ENCODE measurements at regions not wholly inside any gene's neighbourhood (a gene's known extent, or its start where the extent isn't known, plus 50 kb on each side); places are given as distances from the start of the nearest gene placed in this dataset.

DNA sequence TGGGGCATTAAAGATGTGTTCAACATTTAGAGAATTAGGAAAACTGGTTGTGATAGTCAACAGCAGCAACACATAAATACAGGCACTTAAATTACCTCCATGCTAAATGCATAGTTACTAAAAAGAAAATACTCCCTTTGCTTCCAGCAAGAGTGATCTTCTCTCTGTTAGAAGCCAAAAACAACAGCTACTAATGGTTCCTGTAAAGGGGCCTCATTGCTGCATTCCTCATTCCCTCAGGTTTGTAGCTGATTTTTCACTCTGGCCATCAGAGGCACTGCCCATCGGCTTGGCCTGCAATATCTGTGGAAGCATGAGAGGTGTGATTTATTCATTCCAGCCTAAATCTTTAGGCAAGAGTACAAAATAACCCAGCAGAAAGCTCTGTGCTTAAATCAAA lies 466.0 kb upstream of the ADAMTS16 start:
- no peak for DNase-seq

DNA sequence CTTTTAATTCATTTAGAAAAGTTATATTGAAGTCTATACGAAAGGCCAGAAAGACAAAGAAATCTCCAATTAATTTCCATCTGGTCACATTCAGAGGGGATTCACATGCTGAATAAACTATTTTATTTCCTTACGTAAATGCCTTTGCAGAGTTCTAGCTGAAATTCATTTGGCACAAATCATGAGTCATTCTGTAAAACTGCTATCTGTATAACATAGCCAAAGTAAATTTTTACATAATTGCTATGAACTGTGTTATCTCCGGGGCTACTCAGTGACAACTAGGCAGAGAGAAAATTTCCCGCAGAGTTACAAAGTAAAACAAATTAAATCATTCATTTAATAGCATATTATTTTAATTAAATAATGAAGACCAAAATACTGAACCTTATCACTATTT lies 463.2 kb upstream of the ADAMTS16 start:
- DNase-seq = no peak

DNA sequence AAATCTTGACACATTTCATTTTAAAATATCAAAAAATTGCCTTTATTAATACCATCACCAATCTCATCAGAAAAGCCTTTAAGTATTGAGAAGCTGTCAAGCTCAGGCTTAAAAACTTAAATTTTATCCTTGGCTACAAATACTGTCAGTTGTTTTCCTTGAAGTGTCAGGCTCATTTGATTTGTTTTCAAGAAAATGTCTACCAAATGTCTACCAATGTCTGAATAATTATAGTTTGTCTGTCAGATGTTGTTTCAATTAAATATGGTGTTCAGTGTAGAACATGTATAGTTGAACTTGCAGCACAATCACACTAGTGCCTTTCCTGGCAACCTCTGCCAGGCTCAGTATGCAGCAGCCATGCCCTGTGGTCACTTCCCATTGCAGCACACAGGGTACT lies 455.2 kb upstream of the ADAMTS16 start:
- DNase-seq = no peak

DNA sequence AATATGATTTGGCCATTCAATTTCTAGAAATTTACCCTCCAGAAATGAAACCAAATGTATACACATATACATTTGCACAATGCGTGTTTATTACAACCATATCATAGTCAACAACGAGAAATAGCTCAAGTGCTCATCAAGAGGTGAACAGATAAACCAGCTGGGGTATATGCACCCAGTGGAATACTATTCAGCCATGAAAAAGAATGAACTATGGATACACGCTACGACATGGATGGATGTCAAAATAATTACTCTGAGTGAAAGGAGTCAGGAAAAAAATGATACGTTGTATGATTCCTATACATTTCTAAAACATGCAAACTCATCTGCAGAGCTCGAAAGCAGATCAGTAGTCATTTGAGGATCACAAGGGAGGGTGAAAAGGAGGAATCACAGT lies 441.5 kb upstream of the ADAMTS16 start:
- DNase-seq = no peak

DNA sequence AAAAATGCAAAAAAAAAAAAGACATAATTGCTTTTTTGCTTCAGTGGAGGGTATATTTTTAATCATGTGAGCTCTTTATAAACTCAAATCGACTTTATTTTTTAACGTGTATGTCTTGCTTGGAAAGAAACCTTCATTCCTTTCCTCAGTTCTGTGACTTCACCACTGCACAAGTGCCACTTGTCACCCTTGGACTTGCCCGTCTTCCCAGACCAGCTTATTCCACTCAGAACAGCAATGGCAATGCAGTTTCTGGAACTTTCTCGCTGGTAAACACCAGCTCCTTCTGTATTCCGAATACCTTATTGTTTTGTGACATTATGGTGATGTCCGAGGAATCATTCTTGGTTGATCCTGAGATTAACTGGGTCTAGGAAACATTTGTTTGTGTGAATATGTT lies 440.5 kb upstream of the ADAMTS16 start:
- DNase-seq = peak; percentile 39

DNA sequence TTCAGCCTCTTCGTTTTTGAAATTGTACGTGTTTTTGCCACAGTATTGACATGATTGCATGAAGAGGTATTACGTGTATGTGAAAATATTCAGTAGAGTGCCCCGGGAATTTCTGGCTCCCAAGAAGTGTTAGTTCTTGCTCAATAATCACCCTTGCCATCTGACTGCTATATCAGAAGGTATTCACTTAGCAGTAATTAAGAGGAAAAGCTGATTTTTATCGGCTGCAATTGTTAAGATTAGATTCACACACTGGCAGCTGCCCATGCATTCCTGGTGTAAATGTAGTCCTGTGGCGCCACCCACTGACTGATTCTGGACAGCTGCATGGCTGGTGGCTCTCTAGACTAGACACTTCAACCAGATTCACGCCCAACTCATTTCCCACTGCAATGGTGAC lies 440.1 kb upstream of the ADAMTS16 start:
- DNase-seq = peak; percentile 88

DNA sequence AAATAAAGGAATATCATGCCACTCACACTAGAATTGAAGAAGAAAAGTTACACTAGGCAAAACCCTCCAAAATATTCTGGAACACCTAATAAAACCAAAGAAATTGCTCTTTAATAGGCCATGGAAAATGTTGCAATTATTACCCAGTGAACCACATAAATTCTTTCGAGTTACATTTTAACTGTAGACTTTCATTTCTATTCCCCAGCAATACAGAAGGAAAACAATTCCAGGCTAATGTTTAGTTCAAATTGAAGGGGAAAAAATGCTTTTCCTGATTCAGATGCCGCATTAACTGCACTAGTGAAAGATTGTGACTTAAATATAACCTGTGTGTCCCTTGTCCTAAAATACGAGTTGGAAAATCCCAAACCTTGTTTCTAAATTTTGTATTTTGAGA lies 439.3 kb upstream of the ADAMTS16 start:
- no peak for DNase-seq

DNA sequence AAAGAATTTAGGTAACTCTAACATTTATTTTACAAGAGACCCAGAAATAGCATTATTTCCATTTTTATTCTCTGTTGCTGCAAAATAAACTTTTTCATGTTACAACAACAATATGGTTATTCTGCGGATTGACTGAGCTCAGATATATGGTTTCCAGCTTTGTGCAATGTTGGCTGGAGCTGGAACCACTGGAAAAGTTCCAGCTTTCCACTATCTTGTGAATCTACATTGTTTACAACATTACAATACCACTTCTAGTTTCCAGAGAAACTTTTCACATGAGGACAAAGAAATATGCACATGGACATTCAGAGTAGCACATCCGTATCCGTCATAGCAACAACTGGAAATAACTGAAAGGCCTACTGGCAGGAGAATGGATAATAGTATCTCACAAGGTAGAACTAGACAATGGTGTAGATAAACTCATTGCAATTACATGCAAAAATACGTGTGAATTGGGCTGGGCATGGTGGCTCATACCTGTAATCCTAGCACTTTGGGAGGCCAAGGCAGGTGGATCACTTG lies 436.1 kb upstream of the ADAMTS16 start:
- DNase-seq = no peak

DNA sequence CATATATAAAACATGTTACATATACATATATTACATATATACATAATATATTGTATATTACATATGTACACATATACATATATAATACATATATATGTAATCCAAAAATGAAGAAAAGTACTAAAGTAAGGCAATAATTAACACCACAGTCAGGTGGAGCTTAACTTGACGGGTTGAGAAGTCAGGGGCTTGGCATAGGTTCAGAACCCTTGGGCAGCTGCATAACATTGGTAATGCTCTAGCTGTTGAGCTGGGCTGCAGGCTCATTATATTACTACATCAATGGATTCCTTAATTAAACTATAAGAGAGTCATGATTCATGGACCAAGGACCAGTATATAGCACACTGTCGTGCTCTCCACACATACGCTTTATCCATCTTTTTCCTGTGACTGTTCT lies 435.2 kb upstream of the ADAMTS16 start:
- DNase-seq = no peak

DNA sequence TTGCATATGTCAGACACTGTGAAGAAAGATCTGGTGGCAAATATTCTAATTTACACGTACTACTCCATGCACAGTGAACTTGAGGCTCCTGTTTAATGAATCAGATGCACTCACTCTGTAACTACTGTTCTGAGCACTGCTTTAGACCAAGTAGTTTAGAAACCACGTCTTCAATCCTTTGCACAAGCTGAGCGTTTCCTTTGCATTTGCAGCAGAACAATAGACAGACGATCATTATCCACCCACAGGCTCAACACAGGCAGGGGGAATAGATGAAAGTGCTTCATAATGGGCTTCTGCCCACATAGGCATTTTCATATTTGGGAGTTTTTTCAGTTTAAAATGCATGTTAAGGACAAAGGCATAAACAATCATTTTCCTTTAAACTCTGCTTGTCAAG lies 423.3 kb upstream of the ADAMTS16 start:
- no peak for DNase-seq

DNA sequence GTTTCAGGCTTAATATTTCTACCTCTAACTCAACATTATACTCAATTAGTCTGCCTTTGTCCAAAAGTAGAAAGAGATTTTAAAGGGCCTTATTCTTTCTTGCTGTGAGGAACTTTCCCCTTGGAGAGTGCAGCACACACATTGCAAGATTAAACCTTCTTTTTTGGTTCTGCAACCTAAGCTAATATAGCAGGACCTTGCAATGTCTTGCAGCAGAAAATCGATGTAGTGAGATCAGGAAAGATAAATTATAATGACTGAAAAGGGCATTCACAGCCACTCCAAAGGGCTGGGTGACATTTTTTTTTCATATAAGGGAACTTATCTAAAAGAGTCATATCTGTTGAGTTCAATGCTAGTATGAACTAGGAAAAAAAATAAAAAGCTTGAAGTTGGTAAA lies 422.7 kb upstream of the ADAMTS16 start:
- no peak for DNase-seq

DNA sequence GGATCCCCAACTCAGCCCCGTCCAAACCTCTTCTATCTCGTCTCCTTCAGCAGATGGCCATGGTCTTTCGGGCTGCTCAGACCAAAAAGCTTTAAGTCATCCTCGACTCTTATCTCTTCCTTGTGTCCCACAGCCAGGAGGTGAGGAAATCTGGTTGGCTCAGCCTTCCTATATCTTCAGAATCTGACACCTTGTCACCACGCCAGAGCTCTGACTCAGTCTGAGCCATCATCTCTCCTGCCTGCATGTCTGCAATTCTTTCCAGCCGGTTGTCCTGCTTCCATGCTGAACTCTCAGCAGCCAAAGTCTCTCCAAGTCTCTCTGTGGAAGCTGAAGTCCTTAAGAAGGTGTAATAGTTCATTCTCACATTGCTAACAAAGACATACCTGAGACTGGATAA lies 419.3 kb upstream of the ADAMTS16 start:
- DNase-seq = peak; percentile 5

DNA sequence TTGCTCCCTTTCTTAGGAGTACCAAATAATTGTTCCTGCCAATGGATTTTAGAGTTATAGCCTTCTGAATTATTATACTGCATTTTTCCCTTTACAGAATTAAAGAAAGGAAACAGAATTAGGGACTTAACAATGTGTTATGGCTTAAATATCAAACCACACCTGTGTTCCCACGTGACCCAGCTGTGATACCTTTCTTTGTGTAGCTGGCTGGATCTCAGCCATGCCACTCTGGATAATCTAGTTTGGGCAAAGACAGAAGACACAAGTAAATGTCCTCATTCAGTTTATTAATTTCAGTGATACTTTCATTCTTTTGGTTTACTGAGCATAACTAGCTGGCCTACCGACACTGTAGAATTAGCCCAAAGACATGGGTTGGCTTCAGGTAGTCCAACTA lies 417.2 kb upstream of the ADAMTS16 start:
- DNase-seq = no peak

DNA sequence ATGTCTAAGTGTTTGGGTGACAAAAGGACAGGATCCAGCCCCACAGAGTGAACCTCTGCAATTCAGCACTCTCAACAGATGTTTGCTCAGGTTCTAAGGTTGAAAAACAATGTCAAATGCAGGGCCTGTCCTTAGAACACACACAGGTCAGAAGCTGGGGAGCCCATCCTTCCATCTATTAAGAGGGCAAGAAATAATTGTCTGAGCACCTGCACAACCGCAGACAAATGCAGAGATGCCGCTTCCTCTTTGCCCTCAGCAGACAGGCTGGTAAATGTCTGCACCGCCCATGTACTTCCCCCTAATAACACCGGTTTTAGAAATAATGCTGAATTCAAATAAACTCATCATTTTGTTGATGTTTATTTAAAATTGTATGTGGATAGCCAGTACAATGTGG lies 414.5 kb upstream of the ADAMTS16 start:
- no peak for DNase-seq

DNA sequence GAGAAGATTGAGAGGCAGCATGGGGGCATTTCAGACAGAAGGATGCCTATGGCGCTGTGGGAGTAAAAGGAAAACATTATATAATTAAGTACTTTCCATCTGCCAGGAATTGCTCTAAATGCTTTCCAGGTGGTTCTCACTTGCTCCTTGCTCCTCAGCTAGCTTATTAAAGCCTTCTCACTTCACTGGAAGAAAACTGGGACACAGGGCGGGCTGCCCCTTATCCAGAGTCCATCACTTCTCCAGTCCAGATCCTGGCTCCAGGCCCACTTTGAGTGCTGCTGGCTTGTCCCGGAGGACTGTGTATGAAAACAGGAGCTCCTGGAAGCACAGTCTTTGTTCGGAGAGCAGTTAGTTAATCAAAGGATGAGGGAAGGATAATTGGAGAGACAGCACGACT lies 409.9 kb upstream of the ADAMTS16 start:
- no peak for DNase-seq

DNA sequence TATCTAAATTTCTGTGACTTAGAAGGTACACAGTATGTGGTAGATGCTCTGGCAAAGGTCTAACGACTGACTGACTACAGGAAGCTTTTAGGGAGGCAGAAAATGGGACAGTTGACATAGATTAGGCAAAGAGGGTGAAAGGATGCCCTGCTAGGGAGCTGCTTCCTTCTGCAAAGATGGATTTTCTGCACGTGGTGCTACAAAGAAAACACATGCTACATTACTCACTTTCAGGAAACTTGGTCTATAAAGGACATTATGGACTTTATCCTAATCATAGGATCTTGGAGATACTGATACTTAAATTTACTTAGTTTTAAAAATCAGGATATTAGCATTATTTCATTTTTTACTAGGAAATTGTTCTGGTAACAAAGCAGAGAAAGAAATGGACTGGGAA lies 405.8 kb upstream of the ADAMTS16 start:
- no peak for DNase-seq

DNA sequence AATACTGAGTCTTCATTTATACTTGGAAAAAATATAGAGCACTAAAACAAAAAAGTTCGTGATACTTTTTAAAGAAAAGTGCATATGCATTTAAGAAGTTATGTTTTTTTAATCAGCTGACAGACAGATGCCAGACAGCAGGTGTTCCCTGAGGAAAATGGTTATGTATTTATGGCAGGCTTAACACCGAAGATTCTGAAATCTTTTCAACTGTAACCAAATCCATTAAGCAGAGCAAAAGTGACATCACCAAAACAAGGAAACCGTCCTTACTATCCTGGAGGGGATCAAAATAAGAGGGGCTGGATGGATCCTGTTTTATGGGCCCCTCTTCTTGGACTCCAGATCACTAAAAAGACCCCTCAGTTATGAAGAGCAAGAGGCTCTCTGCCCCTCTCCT lies 404.9 kb upstream of the ADAMTS16 start:
- no peak for DNase-seq

DNA sequence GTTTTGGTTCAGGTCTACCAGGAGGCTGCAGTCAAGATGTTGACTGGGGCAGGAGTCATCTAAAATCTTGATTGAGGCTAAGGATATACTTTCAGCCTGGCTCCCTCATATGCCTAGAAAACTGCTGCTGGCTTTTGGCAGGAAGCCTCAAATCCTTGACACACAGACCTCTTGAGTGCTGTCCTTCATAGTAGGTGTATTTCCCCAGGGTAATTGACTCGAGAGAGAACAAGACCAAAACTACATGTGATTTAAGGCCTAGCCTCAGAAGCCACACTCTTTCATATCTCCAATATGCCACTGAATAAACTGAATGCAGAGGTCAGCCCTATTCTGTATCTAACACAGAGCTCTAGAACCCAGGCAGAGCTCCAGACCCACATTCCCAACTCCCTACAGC lies 402.3 kb upstream of the ADAMTS16 start:
- DNase-seq = no peak

DNA sequence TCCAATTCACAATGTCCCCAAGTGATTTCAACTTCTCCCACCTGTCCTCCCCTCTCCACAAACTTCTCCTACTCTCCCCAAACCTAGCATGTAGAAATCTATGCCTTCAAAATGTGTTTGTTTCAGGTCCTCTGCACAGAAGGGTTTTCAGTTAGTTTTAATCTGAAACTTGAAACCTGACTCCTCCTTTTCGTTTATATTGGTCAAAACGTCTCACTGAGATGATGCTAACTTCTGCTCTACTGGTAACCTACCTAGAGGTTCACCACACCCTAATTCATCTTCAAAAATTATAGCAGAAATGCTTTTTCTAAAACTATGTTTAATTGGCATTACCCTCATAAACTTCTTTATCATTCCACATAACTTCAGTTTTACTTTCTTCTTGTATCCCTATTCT lies 401.8 kb upstream of the ADAMTS16 start:
- DNase-seq = no peak

DNA sequence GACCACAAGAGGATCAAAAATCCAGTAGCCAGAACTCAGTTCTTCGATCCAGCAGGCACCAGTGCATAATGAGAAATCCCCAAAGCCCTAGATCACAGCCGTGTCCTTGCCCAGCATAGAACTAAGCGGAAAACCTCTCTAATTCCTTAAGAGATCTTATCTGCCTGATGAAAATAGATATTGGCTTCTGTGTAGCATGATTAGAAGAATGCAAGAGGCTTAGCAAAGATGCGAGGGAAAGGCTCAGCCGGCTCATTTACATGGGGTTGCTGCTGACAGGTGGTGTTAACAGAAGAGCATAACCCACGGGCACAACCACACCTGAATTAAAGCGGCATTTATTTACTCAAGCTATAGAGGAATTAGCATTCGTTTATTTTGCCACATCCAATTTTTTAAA lies 400.0 kb upstream of the ADAMTS16 start:
- DNase-seq = no peak

DNA sequence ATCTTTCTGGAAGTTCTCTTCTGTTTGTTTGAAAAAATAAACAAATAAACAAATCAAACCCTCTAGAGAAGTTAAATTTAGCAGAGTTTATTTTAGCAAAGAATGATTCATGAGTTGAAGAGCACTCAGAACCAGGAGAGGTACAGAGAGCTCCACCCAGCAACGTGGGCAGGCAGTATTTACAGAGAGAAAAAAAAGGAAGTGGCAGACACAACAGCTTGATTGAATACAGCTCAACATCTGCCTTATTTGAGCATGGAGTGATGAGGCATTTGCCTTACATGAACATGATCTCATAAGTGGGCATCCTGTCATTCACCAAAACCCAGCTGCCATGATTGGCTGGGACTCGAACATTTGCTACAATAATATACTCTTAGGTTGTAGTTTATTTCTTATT lies 381.6 kb upstream of the ADAMTS16 start:
- peak; percentile 72 for DNase-seq

DNA sequence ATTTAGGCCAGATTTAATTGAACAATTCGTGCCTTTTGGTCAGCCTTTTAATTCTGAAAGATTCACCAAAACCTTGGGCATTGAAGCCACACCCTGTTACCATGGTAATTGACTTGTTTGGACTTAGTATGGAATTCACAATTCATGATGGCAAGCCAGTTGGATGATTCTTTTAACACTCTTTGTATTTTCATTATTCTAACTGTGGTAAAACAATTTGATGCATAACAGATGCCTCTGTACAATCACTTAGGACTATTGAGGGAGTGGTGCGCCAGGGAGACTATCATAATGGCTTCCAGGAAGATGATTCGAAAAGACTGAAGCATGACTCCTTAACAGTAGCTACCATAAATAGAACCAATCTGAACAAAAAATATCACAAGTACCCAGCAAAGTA lies 381.1 kb upstream of the ADAMTS16 start:
- peak; percentile 33 for DNase-seq

DNA sequence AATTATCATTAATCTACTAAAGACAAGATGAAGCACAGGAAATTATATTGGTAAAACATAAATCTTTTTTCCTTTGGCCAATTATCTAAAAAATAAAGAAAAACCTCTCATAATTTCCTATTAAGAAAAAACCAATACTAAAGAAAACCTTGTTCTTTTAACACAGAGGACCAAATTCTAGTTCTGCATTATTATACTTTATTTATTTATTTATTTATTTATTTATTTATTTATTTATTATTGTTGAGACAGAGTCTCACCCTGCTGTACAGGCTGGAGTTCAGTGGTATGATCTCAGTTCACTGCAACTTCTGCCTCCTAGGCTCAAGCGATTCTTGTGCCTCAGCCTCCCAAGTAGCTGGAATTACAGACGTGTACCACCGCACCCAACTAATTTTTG lies 377.8 kb upstream of the ADAMTS16 start:
- DNase-seq = no peak

DNA sequence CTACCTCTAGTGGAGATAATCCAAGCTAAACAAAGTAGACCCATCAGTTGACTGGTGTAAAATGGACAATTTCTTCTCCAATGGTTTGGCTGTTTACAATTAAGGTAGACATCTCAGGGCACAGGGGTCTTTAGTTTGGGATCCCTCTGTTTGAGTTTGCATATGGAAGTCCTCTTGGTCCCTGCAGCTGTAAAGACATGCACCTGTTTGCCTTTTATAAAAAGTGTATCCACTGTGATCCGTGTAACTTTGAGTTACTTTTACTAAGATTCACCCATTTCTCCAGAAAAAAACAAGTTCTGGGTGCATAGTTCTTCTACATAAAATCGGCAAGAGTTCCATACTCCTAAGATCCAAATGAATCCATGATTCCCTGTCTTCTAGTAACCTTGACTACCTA lies 374.7 kb upstream of the ADAMTS16 start:
- DNase-seq = no peak

DNA sequence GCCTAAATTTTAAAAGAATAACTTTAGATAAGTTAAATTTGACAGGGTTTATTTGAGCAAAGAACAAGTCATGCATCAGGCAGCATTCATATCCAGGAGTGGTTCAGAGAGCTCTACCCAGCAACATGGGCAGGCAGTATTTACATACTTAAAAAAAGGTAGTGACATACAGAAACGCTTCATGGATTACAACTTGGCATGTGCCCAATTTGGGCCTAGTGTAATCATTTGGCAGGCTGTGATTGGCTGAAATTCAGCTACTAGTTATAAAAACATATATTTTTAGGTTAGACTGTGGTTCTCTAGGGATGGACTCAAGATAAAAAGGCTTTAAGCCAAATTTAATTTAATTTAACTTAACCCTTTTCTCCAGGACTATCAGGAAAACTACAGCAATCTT lies 374.0 kb upstream of the ADAMTS16 start:
- no peak for DNase-seq

DNA sequence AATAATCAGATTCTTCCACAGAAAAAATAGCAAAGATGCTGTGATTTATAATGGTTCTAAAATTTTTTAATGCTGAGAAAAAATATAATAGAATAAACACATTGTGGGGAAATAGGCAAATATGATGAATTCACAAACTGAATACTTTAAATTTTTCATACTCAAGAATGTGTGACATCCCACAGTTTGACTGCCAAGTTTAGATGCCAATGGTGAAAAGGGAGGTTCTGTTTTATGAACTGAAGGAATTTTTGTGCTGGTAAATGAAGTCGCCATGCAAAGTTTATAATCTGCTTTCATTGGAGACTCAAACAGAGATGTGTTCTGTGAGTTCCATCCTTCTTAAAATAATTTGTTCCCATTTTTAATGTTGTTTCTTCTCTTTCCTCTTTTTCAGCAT lies 367.5 kb upstream of the ADAMTS16 start:
- no peak for DNase-seq
